Endodermal cell (in vitro differentiated cells): ENCODE measurements at regions not wholly inside any gene's neighbourhood (a gene's known extent, or its start where the extent isn't known, plus 50 kb on each side); places are given as distances from the start of the nearest gene placed in this dataset.

ENCODE experiments used
- DNase-seq: peaks from one replicate; pipeline ENCODE4 v3.0.0-alpha.2; 2017
- H3K27ac ChIP-seq: 2 replicates; pipeline ENCODE4 v1.5.1; 2013; ENCODE audit warnings: mild to moderate bottlenecking, low read depth, low read length, moderate library complexity
- H3K27me3 ChIP-seq: 2 replicates; pipeline ENCODE4 v1.6.1; 2013; ENCODE audit warnings: mild to moderate bottlenecking, low read length, moderate library complexity; ENCODE audit not compliant: insufficient read depth, control insufficient read depth, poor library complexity, severe bottlenecking
- H3K36me3 ChIP-seq: 2 replicates; pipeline ENCODE4 v1.7.0; 2013; ENCODE audit warnings: mild to moderate bottlenecking, low read length, moderate library complexity; ENCODE audit not compliant: control insufficient read depth, insufficient read depth
- H3K4me1 ChIP-seq: one replicate; pipeline ENCODE4 v1.7.0; 2013; ENCODE audit warnings: low read length; ENCODE audit not compliant: control insufficient read depth, insufficient read depth
- H3K4me3 ChIP-seq: 2 replicates; pipeline ENCODE4 v1.5.1; 2013; ENCODE audit warnings: mild to moderate bottlenecking, low read length, moderate library complexity
- H3K9ac ChIP-seq: 2 replicates; pipeline ENCODE4 v1.6.1; 2013; ENCODE audit warnings: mild to moderate bottlenecking, low read length, moderate library complexity; ENCODE audit not compliant: poor library complexity, severe bottlenecking; ENCODE audit errors: extremely low read depth
- H3K9me3 ChIP-seq: 2 replicates; pipeline ENCODE4 v1.6.1; 2013; ENCODE audit warnings: mild to moderate bottlenecking, low read length, moderate library complexity; ENCODE audit not compliant: control insufficient read depth
- H3K27ac Mint-ChIP-seq: 2 replicates; pipeline ENCODE4 v1.8.0; 2020; ENCODE audit warnings: mixed read lengths
- H3K27me3 Mint-ChIP-seq: 2 replicates; pipeline ENCODE4 v1.8.0; 2021; ENCODE audit warnings: mild to moderate bottlenecking, mixed read lengths; ENCODE audit not compliant: insufficient read depth
- H3K36me3 Mint-ChIP-seq: 2 replicates; pipeline ENCODE4 v1.8.0; 2020; ENCODE audit warnings: low read depth, mixed read lengths
- H3K4me1 Mint-ChIP-seq: 2 replicates; pipeline ENCODE4 v1.8.0; 2020; ENCODE audit warnings: mixed read lengths
- H3K4me3 Mint-ChIP-seq: 2 replicates; pipeline ENCODE4 v1.8.0; 2020; ENCODE audit warnings: mild to moderate bottlenecking, moderate library complexity, mixed read lengths
- H3K9me3 Mint-ChIP-seq: 2 replicates; pipeline ENCODE4 v1.8.0; 2020; ENCODE audit warnings: mild to moderate bottlenecking, mixed read lengths
- WGBS, 2 experiments: methylation state at CpG; one replicate each; pipeline versions ENCODE4 v1.1.5 to v1.1.7; 2013; ENCODE audit warnings: missing lambda C conversion rate in 2 of 2, mixed read lengths in 1 of 2; ENCODE audit not compliant: insufficient coverage in 1 of 2, insufficient read length in 1 of 2; 5-methylcytosine and 5-hydroxymethylcytosine counted together
- TF ChIP-seq, protein P1 (sequence below): fragments of 200-600 bp; sonication (generic); conservative IDR thresholded peaks from 2 replicates; pipeline ENCODE4 v1.5.0; 2021; ENCODE audit warnings: antibody characterized with exemption, mild to moderate bottlenecking

DNA sequence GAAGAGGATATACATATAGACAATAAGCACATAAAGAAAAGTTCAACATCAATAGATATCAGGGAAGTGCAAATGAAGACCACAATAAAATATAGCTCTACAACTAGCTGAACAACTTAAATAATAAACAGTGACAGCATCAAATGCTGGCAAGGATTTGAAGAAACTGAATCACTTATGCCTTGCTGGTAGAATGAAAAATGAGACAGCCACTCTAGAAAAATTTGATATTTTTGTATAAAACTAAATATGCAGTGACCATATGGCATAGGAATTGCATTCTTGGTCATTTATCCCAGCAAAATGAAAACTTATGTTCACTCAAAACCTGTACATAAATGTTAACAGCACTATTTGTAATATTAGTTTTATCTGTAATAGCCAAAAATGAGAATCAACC, 1102.0 kb downstream of the C4orf33 start:
- Mint-ChIP-seq H3K27me3 (no peaks in the 10 kb centered on the region), H3K4me3 (no peak overlapping the region), H3K9me3 (peaks cover 25% of the 10 kb centered on the region), H3K4me1 (no peaks in the 10 kb centered on the region), H3K36me3 (no peaks in the 10 kb centered on the region), H3K27ac (no peak overlapping the region)
- TF ChIP-seq, protein P1, sequence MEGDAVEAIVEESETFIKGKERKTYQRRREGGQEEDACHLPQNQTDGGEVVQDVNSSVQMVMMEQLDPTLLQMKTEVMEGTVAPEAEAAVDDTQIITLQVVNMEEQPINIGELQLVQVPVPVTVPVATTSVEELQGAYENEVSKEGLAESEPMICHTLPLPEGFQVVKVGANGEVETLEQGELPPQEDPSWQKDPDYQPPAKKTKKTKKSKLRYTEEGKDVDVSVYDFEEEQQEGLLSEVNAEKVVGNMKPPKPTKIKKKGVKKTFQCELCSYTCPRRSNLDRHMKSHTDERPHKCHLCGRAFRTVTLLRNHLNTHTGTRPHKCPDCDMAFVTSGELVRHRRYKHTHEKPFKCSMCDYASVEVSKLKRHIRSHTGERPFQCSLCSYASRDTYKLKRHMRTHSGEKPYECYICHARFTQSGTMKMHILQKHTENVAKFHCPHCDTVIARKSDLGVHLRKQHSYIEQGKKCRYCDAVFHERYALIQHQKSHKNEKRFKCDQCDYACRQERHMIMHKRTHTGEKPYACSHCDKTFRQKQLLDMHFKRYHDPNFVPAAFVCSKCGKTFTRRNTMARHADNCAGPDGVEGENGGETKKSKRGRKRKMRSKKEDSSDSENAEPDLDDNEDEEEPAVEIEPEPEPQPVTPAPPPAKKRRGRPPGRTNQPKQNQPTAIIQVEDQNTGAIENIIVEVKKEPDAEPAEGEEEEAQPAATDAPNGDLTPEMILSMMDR: no peak
- Histone ChIP-seq H3K27me3 (no peaks in the 10 kb centered on the region), H3K9me3 (peaks cover 26% of the 10 kb centered on the region), H3K27ac (no peak overlapping the region), H3K36me3 (no peaks in the 10 kb centered on the region), H3K4me1 (no peaks in the 10 kb centered on the region), H3K9ac (no peak overlapping the region), H3K4me3 (no peak overlapping the region)
- DNase-seq: no peak

DNA sequence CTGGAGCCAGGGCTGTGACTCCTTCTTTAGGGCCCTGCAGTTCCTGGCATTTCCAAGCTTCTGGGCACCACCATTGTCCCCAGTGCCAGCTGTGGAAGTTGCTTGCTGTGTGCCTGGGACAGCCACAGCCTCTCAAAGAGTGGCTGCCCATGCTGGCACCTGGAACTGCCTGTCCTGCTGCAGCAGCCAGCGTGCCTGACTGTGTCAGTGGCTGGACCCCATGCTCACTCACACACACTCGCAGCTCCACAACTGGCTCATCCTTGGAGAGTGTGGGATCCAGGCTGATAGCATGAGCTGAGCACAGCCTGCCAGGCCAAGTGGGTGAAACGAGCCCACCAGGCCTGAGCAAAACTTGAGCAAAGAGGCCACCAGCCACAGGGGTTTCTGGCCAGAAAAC, 1107.6 kb downstream of the C4orf33 start:
- no peak overlapping the region for H3K27ac ChIP-seq
- 91 to 100% methylated on average over 1 to 3 of the region's 3 CpGs for WGBS, 2 experiments
- Mint-ChIP-seq H3K9me3 (peaks cover 35% of the 10 kb centered on the region), H3K27me3 (no peaks in the 10 kb centered on the region), H3K27ac (no peak overlapping the region), H3K4me1 (no peaks in the 10 kb centered on the region), H3K36me3 (peaks cover 2% of the 10 kb centered on the region), H3K4me3 (no peak overlapping the region)
- H3K36me3 ChIP-seq: no peaks in the 10 kb centered on the region
- no peaks in the 10 kb centered on the region for H3K4me1 ChIP-seq
- H3K27me3 ChIP-seq: no peaks in the 10 kb centered on the region
- H3K4me3 ChIP-seq: no peak overlapping the region
- DNase-seq: no peak
- no peak overlapping the region for H3K9ac ChIP-seq
- TF ChIP-seq, protein P1: no peak
- peaks cover 25% of the 10 kb centered on the region for H3K9me3 ChIP-seq

DNA sequence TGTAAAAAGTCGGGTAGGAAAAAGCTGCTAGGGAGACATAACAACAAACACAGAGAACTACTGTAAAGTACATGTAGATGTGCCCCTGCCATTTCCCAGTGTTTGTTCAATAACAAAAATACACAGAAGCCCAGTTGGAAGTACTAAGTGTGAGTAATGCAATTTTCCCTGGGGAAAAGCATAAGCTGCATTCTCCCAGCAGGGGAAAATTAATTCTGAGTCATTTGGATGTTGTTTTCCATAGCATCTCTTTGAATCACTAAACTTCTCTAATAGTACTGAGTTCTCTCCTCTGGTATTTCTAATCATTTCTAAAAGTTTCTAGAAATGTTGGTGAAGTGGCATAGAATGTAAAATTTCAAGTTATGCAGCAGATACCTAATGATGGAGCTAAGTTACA, 1114.9 kb downstream of the C4orf33 start:
- Mint-ChIP-seq H3K4me1 (peaks cover 11% of the 10 kb centered on the region), H3K9me3 (peaks cover 4% of the 10 kb centered on the region), H3K27ac (no peak overlapping the region), H3K4me3 (no peak overlapping the region), H3K36me3 (peaks cover 2% of the 10 kb centered on the region), H3K27me3 (no peaks in the 10 kb centered on the region)
- no peaks in the 10 kb centered on the region for H3K9me3 ChIP-seq
- no peak for DNase-seq
- no peaks in the 10 kb centered on the region for H3K4me1 ChIP-seq
- H3K27me3 ChIP-seq: no peaks in the 10 kb centered on the region
- no peak overlapping the region for H3K27ac ChIP-seq
- TF ChIP-seq, protein P1: no peak
- WGBS, 2 experiments: 67 to 93% methylated on average over 1 of the region's 1 CpG
- H3K36me3 ChIP-seq: no peaks in the 10 kb centered on the region
- H3K4me3 ChIP-seq: no peak overlapping the region
- no peak overlapping the region for H3K9ac ChIP-seq
